Midbrain (tissue), 1 donor: ENCODE measurements at regions not wholly inside any gene's neighbourhood (a gene's known extent, or its start where the extent isn't known, plus 50 kb on each side); places are given as distances from the start of the nearest gene placed in this dataset.

Experiments used
- DNase-seq: peaks from one replicate; lab custom pipeline; 2025; lab: John Stamatoyannopoulos, UW

DNA sequence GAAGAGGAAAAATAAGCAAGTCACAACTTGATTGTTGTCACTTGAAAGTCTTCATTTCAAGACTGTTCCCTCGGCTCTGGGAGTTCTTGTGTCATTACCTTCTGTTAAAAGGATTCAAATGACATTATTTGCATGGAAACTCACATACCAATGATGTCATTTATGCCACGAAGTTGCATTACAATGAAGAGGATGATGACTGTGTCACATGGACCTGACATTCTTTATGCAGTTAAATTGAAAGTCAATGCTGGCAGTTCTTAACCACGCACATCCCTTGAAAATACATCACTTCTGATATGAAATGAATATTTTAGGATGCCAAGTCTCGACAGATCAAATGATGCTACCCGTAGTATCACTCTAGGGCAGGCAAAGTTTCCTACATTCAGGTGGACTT is 1069.5 kb downstream of the VRK1 start:
- no peak for DNase-seq

DNA sequence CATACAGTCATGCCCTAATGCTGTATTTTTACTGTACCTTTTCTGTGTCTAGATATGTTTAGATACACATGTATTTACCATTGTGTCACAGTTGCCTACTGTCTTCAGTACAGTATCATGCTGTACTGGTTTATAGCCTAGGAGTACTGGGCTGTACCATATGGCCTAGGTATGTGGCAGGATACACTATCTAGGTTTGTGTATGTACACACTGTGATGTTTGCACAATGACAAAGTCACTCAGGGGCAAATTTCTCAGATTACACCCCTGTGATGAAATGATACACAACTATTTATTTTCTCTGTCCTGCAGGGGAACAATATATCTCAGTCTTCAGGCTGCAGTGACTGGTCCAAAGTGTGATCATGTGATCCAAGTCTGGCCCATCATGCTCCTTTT is 1076.1 kb downstream of the VRK1 start:
- no peak for DNase-seq

DNA sequence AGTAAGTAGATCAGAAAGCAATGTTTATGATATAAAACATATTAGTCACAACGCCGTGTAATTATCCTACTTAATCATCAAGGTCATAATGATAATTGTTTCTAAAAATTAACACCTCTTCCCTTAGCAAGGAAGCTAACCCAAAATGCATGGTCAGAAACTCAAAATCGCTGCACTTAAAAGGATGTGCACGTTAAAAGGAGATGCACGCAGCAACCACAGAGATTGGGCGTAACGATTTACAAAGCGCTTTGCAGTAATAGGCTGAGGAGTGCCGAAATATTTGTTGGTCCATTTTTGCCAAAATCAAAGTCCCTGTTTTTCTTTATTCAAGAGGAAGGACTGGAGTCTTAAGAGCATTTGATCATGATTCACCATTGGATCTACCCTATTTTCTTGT is 1077.2 kb downstream of the VRK1 start:
- no peak for DNase-seq

DNA sequence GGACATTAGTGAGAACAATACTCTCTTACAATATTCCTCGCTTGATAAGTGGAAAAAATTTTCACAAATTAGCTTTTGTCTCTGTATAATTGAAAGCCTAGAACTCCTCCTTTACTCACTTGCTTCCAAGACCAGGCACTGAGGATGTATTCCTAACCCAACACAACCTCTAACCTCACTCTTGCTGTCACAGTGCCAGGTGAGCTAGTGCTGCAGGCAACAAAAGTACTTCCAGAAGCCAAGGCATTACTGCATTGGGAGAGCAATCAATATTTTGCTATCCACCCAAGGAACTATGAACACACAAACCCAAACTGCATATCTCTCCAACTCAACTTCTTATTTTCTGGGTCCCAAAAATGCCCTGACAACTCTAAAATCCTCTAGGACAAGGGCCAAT is 1081.0 kb downstream of the VRK1 start:
- DNase-seq: no peak

DNA sequence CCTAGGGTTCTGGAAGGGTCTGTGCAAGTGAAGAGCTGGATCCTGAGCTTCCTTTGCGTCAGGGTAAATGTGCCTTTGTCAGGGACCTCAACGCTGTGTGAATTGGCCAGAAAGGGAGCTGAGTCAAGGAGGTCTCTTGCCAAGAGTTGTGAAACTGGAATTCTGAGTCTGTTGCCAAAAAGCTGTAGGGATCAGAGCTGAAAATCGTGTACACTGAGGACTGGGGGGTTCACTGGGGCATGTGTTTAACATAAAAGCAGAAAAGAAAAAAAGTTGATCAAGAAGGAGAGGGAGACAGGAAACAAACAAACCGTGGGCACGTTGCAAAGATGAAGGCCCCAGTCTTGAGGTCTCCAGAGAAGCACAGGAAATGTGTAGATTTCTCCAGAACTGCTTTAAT is 1081.5 kb downstream of the VRK1 start:
- DNase-seq: peak; percentile 19

DNA sequence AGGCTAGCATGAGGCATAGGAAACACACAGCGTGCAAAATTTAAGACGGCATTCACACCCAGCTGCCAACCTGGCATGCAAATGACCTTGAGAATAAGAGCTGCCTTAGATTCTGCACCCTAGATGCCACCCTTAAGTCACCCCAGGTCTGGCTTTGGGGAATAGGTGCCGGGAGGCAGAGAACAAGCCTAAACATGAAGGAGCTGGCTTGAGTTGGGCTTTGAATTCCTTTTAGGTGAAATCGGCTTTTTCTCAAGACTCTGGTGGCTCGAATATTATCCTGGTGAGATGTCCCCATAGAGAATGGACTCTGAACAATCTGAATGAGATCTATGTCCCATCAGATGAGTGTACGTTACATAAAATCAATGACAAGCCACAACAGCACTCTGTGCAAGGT is 1090.5 kb downstream of the VRK1 start:
- no peak for DNase-seq

DNA sequence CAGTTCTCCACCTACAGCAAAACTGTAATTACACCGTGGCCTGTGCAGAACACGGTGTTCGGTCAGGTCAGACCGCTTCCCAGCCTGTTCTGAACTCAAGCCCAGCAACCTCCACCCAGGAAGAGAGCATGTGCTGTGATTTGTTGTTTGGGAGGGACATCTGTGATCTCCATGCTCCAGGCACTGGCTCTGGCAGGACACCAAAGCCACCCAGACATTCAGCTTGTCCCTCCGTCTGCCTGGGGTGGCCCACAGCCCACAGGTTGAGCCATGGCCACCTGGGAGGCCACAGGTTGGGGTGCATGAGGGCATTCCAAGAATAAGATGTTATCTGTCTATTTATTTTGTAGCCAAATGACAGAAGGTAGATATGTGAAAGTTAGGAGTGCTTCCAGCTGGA is 1091.1 kb downstream of the VRK1 start:
- DNase-seq: no peak

DNA sequence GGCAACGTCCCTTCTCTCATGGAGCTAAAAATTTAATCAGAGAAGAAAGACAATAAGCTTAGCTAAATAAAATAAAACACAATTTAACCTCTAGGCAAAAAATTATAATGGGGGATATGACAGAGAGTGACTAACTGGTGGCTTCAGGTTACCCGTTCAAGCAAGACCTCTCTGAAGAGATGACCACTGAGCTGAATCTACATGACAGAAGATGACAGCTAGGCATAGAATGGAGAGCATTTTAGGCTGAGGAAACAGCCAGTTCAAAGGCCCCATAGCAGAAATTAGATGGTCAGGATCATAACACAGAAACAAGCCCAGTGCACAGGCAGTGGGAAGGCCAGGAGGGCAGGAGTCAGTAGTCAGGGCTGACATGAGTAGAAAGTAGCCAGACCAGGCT is 1094.3 kb downstream of the VRK1 start:
- DNase-seq: no peak

DNA sequence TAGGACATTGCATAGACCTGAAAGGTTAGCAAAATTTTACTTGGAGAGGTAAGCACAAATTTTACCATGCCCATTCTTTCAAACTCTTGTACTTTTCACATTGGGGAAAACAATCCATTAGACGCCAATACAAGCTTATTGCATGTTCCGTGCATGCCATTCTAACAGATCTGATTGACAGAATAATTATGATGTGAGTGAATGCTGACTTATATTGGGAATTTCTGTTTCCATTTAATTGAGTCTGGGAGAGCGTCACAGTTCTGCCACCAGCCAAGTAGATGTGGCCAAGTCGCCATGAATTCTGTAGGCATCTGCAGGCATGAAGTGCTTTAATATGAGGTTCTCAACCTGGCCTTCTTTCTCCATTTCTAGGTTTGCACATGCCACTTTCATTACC is 1097.4 kb downstream of the VRK1 start:
- no peak for DNase-seq

DNA sequence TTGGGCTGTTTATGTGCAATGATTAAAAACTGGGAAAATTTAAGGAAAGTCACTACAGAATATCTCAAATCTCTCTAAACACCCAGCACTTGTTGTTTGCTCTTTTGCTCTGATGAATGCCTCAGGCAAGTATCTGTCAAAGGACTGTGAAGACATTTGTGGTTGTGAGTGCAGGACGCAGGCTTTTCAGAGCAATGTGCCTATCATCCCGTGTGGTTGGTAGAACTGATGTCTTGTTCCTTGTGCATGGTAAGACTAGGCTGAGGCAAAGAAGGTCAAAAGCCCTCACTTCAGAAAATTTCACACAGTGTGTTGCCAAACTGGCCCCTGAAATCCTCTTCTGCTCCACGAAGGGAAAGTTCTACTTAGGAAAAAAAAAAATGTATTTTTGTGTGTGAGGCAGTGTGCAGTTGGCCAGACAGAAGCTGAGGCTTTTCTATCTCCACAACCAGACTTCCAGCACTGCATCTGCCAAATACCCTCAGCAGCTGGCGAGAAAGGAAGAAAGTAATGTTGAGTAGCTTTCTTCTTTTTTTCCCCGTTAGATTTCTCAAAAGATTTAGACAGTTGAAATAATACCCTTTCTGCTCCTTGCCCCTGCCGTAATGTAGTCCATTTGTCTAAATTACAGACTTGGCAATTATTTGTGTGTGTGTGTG is 1103.1 kb downstream of the VRK1 start:
- DNase-seq: no peak

DNA sequence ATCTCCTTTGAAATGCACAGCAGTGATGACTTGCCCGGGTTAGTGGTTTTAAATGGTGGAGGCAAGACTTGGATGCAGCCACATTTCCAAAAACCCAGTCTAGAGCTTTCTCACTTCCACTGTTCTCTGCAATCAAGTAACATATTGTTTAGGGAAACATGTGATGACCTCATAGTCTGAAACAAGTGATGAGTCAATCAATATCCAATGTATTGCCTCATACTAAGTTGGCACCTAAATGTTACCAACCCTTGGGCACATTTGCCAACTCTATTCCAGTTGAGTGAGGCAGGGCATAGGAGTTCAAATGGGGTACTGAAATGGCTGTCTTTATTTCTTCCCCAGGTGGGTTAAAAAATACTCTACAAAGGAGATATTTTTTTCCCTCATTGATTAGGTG is 1105.4 kb downstream of the VRK1 start:
- no peak for DNase-seq

DNA sequence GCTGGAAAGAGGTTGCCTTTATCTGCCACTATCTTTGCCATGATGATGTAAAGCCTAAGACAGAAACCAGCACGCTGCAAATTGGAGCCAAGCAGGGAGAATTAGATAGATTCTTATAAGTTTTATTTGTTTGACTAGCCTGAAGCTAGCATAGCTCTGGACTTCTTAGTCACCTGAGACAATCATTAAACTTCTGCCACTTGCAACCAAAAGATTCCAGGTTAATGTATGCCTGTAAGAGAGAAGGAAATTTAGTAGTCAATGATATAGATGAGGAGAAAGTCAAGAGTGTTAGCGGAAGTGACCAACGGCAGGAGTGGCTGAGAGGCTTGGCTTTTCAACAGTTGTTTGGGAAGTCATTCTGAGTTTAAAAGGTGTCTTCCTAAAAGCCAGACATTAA is 1106.6 kb downstream of the VRK1 start:
- DNase-seq: no peak

DNA sequence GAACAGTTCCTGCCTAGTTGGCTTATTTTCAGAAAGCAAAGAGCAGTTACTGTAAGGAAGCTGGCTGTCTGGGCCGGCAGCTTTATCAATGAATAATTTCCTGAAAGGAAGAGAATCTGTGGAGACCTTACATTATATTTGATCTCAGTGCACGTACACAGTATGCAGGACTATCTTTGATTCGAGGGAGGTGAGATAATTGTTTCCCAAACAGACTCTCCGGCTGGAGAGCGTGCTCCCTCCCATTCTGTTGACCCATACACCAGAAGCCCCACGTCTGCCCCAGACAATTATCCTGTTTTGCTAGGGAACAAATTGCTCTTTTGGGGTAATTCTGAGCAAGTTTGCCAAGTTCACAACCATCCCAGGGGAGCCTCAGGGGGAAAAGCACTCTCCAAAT is 1115.0 kb downstream of the VRK1 start:
- no peak for DNase-seq

DNA sequence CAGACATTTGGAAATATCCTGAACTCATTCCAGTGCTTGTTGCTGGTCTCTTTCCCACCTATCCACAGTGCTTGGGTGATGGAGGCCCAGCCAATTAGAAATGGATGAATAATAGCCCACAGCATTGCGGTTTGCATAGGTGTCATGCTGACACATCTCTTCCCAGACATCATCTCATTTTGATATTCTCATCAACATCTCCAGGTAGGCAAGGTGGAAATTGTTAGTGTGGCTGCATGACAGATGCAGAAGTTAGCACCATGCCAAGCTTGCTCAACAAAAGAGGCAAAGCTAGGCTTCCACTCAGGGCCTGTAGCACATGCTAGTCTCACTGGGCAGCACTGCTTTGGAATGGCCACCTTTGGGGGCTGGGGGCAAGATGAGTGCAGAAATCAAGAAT is 1118.9 kb downstream of the VRK1 start:
- no peak for DNase-seq

DNA sequence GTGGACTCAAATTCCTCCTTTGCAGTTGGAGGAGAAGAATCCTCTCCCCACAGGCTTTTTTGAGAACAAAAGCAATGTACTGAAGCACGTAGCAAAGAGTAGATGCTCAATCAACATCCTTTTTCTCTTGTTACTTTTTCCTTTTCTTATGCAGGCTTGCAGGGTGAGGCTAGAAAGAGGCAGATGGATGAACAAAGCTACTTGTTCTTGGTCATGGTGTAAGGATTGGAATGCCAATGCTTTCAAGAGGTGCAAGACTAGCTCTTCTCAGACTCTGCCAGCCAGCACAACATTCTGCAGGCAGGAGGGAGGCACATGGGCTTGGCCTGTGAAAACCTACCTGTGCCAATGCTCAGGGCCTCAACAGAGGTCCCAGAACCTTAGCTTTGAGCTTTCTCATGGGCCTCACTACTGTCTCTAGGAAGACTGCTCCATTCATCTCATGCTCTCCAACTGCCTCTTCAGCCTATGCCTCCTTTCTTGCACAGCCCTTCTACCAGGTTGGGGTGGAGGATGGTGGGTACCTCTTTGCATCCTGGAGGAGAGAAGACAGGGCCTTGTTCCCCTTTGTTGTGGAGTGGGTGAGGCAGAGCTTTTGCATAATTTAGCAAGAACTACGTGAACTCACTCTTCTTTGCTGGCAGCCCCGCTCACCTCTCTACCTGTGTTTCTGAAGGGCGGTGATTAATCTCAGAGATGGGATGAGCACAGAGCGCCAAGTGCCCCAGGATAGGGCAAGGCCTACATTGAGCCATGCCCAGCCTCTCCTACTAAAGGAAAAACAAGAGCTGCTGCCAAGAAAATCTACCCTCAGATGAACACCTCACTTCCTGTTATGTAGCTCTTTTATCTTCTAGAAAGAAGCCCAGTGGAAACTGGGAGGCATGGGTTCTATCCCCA is 1119.7 kb downstream of the VRK1 start:
- no peak for DNase-seq

DNA sequence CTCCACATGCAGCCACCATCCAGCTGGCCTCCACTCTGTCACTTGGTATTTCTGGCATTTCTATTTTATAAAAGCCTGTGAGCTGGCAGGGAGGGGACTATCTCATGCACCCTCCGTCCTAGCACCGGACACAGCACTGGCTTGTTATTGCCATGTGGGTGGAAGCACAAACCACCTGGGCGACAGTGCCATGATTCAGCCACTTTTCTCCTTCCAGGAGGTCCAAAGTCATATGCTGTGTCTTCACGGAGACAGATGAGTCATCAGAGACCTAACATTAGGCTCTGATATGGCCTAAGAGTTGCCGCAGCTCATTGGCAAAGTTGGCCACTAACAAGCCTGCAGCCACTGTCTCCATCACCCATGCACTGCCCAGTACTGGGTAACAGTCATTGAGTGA is 1123.0 kb downstream of the VRK1 start:
- DNase-seq: no peak

DNA sequence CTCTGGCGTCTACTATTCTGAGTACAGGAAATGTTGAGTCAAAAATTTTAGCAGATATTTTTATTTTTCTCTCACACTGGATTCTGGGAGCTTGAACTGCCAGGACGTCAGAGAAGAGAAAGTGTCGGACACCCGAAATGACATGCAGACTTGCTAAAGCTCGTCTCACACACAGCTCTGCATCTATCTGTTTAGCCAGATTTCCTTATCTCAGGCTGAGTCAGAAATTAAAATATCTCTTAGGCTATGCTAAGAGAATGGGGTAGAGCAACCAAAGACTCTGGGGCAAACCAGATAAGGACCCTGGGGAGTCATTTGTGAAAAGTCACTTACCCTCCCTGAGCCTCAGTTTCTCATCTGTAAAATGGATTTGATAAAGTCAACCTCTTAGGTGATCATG is 1124.1 kb downstream of the VRK1 start:
- DNase-seq: no peak

DNA sequence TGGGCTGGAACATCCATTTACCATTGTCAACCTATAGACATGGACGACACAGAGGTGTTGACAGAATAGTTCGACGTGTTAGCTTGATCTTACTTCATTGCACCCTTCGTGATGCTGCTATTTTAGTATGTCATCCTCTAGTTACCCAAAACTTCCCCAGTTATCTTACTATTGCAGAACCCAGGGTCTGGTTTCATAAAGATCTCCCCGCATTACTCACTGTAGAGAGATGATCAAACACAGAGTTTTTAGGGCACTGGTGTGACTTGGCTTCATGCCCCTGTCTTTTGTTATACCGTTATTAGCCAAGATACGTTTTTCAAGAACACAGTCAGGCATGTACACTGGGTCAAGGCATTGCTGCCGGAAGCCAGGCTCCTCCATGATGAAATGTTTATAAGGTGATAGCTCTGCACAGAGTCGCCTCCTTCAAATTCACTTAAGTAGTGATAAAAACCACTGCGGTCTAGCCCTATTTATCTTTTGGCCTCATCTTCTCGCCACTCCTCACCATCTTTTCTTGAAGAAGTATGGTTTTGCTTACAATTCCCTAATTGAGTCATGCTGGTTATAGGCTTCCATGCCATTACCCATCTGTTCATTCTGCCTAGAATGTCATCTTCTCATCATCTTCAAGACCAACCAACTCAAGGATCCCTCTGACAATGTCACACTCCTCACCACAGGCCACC is 1127.9 kb downstream of the VRK1 start:
- DNase-seq: no peak

DNA sequence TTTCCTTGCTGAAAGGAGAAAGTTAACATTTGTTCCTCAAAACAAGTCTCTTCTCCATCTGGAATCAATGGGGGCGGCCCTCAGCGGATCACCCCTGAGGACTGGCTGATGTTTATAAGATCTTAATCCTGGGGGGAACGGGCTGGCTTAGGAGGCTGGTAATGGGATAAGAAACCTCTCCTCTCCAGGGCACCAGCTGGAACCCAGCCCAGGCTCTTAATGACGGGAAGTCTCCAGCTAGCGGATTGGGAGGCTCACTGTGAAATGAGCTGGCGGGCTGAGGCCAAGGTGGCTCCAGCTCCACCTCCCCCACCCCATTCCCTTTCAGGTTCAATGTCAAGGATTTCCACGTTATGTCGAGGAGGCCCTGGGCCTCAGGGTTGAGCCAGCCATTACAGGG is 1133.0 kb downstream of the VRK1 start:
- no peak for DNase-seq

DNA sequence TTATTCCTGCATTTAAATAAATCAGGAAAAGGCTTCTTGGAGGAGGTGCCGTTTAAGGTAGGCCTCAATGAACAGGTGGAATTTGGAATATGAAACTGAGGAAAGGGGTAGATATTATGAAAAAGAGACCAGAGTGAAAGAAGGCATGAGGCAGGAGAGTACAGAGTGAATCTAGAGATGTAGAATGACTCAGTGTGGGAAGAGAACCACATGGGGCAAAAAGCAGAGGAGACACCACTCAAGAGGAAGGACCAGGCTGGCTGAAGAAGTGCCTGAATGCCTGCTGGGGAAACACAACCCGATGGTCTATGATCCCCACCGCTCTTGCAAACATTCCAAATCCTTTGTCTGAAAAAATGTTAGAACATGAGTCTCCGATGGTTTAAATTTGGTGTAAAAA is 1134.1 kb downstream of the VRK1 start:
- DNase-seq: no peak

DNA sequence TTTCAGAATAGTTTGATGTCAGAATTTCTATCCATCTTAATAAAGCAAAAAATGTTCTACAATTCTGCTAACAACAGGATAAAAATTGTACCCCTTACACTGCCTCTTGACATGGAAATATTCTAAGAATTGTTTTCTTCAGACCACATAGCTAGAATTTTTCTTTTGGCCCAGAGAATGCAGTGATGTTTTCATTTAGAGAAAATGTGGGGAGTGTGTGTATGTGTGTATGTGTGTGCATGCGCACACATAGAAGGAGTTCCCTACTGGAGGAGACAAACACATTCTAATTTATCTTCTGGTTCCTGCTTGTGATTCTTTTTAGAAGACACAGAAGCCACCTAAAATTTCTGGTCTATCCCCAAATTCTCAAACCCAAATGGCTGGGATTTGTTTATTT is 1145.7 kb downstream of the VRK1 start:
- DNase-seq: no peak

DNA sequence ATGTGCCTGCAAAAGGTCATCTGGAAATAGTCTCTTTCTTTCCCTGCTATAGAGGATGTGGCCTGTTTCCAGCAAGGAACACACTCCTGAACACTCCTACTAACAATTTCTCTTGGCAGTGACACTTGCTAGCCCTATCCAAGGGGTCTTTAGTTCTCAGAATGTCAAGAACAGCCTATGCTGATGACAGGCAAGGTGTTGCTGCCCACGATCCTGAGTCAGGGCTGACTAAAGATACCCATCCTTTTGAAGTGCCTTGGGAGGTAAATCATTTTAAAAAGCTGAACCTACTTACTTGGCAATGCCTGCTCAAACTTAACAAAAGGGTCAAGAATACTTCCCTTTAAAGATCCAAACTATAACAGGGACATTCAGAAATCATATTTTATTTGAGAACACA is 1146.4 kb downstream of the VRK1 start:
- no peak for DNase-seq

DNA sequence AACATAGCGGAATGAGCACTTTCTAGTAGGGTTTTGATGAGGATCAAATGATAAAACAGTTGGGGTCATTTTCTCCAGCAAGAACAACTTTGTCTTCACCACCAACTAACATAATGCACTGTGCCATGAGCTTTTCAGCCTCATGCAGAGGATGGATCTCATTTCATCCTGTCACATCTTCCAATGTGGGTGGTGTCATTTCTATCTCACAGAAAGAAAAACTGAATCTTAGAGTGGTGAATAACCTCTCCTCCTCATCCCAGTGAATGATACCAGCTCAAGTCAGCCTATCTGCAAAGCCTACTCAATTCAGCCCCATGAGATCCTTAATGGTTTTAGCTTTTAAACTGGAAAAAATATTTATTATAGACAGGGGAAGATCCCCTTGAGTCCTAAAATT is 1147.2 kb downstream of the VRK1 start:
- DNase-seq: no peak
